MM.1S (cell line): ENCODE measurements at regions not wholly inside any gene's neighbourhood (a gene's known extent, or its start where the extent isn't known, plus 50 kb on each side); places are given as distances from the start of the nearest gene placed in this dataset.

Source experiments
- CTCF ChIP-seq: fragments of 300-600 bp; sonication (generic); IDR thresholded peaks from 2 replicates; pipeline ENCODE4 v1.5.1; 2016; ENCODE audit warnings: antibody characterized with exemption, low read length, mixed read lengths
- EZH2 ChIP-seq: fragments of 300-600 bp; sonication (generic); optimal IDR thresholded peaks from 2 replicates; pipeline ENCODE3; 2017; ENCODE audit warnings: low read depth, mild to moderate bottlenecking, antibody characterized with exemption, low read length, mixed read lengths
- EZH2phosphoT487 ChIP-seq: fragments of 300-600 bp; sonication (generic); IDR thresholded peaks from 2 replicates; pipeline ENCODE4 v1.6.1; 2018; ENCODE audit warnings: antibody characterized with exemption, low read length

DNA sequence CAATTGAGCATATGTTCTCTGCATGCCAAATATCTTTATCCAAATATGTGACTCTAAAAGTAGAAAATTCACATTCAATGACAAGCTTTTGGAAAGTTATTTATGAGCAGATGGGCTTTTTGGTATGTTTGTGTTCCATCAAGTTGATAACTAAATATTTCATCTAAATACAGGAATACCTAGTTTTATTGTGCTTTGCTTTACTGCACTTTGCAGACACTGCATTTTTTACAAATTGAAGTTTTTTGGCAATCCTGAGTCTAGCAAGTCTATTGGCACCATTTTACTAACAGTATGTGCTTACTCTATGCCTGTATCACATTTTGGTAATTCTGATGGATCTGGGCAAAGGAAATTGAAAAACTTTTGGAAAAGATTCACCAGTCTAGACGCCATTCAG lies 133.8 kb downstream of the ATXN7L3B start:
- TF ChIP-seq CTCF = no peak
- no peak for TF ChIP-seq EZH2
- no peak for TF ChIP-seq EZH2phosphoT487
